Stimulated activated CD4-positive, alpha-beta T cell treated with anti-CD3 and anti-CD28 coated beads, Interleukin-15, amount 100 ng/mL, for 48 hours (primary cell): ENCODE measurements at regions not wholly inside any gene's neighbourhood (a gene's known extent, or its start where the extent isn't known, plus 50 kb on each side); places are given as distances from the start of the nearest gene placed in this dataset.

Experiments
- DNase-seq, 2 donors: peaks; one replicate each; pipeline ENCODE4 v3.0.0-alpha.2; 2020; ENCODE audit warnings: low read depth in 2 of 2

DNA sequence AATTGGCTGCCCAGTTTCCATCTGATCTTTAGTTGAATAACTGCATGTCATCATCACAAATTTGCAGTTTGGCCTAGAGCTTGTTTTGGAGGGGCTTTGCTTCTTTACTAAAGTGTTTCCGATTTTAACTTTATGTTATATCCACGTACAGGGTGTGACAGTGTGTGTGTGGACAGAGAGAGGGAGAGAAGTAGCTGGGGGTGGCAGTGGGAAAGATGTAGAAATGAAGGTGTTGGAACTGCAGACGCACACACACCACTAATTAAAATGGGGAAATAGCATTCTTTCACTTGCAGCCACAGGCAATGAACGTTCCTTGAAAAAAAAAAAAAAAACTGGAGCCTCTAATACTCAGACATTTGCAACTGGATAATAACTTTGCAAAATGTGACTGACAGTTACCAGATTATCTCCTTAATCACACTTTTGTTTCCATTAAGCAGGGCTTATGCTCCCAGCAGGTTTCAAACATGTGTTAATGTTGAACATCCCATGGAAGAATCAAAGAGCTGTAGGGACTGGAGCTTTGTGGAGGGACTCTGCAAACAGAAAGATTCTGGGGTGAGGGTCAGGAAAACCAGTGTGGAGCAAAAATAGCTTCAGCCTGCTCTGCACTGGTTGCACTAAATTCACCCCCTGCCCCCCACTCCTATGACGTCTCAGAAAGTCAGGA lies 238.1 kb upstream of the TENM4 start:
- DNase-seq: no peak

DNA sequence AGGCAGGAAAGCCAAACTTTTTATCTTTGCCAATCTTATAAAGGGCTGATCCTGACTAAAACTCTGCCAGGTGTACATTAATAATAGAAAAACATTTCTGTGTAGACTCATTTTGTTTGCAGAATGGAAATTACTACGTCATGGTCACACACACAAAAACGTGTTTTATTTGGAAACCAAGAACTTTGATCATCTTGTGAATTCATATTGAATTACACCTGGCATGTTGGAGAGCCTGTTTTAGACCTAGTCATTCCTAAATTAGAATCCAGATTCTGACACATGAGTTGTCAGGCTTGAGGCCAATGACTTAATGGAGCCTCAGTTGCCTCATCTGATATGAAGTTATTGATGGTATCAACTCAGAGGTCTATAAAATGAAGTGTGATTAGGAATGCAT lies 235.6 kb upstream of the TENM4 start:
- DNase-seq: no peak

DNA sequence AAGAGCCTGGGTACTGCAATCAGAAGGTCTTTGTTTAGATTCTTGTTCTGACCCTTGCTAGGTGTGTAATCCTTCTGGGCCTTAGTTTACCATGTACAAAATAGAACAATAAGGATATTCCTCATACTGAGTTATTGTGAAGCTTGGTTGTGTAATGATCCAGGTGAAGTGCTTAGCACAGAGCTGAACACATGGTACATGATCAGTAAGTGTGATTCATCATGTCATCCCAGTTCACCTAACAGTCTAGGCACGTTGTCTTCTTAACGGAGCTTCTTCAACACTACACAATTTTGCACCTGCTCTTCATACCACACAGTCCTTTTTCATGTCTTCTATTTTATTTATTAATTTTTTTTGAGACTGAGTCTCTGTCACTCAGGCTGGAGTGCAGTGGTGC lies 234.3 kb upstream of the TENM4 start:
- no peak for DNase-seq

- no peak for DNase-seq
These were observed 232.0 kb upstream of the TENM4 start for GRCh38 chr11:79672786-79673185.

DNA sequence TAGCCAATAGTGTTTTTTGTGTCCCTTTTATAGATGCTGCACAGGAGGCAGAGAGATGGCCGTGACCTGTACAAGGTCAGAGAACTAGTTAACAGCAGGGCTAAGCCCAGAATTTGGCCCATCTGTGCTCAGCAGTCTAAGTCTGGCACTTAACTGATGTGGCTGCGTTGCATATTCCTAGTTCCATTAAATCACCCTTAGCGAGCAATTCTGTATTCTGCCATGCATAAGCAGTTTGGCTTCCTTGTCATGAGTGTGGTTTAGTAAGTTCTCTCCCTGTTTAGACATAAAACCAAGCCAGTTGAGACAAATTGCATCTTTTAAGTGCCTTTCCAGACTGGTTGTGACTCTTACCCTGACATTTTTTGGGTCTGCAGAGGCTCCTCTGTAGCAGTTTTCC lies 230.6 kb upstream of the TENM4 start:
- no peak for DNase-seq

DNA sequence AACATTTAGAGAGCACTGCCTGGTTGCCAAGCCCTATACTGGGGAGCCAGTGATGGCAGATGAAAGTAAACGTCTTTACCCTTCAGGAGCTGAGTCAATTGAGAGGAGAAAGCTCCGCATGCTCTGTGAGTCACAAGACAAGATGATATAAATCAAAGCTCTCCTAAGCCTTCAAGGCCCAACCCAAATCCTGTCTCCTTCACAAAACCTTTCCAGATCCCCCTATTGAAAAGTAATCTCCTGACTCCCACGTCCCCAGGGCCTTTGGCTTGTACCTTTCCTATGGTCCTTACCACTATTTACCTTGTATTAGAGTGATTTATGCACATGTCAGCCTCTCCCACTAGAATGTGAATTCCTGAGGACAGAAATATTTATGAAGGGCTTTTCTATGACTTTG lies 230.1 kb upstream of the TENM4 start:
- DNase-seq: no peak

GRCh38 chr11:79668575-79668974 lies 227.7 kb upstream of the TENM4 start:
- no peak for DNase-seq

GRCh38 chr11:79667380-79667779 lies 226.6 kb upstream of the TENM4 start:
- no peak for DNase-seq

DNA sequence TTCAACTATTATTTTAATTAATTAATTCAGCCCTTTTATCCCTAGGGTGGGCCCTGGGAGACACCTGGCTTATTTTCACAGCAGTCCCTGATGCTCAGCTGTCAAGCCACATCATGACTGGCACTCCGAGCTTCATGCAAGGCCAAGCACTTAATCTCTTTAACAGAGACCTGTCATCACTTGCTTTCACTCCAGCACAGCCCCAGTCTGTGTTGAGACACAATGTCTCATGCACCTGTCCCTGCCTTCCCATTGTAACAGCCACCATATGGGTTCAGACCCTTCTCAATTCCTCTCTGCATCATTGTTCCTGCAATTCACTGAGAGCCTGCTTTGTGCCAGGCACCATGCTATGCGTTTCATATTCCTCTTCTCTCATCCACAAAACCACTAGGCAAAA lies 222.2 kb upstream of the TENM4 start:
- no peak for DNase-seq

DNA sequence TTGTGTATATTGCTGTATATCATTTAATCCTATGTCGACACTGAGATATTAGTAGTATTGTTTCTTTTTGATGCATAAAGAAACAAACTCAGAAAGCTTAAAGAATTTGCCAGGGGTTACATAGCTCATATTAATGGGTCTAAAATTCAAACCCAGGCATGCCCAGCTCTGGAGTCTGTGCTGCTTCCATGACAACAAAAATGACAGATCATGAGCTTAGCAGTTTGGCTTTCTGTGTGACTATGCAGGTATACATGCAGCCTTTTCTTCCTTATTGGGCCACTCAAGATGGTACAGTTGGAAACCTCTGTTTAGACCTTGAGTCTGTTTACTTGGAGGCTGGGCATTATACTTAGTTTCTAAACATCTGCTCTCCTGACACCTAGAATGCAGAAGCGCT lies 220.5 kb upstream of the TENM4 start:
- no peak for DNase-seq

DNA sequence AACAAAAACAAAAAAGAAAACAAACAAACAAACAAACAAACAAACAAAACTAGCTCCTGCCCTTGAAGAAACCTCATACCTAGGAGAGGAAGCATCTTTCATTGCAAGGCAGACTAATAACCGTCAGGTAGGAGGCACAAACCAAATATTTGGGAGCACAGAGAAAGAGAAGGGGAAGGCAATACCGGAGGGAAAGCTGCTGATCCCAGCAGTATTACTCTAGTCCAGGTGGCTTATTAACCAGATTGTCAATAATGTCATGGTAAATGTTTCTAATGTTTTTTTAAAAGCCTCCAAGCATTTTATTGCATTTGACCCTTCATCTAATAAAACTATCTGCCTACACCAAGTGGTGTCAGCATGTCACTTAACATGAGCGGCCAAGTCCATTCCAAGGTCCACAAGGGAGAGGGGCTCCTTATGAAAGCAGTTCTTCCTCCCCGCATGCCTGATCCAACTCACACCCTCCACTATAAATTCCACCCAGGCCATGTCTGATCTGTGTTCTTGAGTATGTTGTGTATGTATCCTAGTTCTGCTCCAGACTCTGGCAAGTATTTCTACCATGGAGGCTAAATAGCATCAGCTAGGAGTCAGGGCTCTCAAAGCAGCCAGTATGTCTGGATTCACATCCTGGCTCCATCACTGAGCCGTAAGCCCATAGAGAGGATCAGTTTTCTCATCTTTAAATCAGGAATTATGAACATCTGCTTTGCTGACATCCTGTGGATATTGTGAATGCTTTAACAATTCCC lies 208.1 kb upstream of the TENM4 start:
- no peak for DNase-seq

- no peak for DNase-seq
These were observed 196.4 kb upstream of the TENM4 start for GRCh38 chr11:79637219-79637618.

GRCh38 chr11:79634905-79635304 lies 194.1 kb upstream of the TENM4 start:
- no peak for DNase-seq

DNA sequence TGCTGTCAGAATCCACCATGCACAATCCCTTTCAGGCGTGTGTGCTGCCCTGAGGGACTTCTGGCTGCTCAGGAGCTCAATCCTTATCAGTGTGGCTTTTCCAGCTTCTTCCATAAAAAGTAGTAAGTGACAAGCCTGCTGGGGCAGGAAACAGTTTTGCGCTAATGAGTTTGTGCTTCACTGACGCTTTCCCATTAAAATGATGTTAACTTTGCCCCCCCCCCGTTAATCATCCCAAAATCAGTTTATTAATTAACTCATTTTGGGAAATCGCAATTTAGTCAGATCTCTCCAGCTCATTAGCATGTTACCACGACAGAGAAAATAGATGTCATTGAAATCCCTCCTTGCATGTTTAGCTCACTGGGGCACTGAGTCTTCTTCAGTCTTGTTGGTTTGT lies 186.5 kb upstream of the TENM4 start:
- DNase-seq: no peak

GRCh38 chr11:79626135-79627075 lies 185.6 kb upstream of the TENM4 start:
- no peak for DNase-seq

DNA sequence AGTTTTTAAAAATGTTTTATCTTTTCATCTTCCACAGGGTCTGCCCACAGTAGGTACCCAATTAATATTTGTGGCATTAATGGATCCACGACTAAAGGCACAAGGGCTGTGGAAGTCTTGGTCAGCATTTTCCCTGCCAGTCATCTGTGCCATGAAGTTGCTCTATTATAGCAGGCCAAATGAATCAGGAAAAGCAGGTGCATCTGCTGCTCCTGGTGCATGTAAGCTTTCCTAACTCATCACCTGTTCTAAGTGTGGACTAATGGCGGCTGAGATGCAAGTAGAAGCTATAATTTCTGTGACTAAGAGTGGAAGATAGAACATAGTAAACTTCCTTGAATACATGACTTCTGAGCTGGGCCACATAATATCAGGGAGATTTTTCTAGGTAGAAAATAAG lies 182.5 kb upstream of the TENM4 start:
- no peak for DNase-seq

GRCh38 chr11:79617561-79617960 lies 176.7 kb upstream of the TENM4 start:
- no peak for DNase-seq

- no peak for DNase-seq
These were observed 175.6 kb upstream of the TENM4 start for GRCh38 chr11:79616392-79616851.

DNA sequence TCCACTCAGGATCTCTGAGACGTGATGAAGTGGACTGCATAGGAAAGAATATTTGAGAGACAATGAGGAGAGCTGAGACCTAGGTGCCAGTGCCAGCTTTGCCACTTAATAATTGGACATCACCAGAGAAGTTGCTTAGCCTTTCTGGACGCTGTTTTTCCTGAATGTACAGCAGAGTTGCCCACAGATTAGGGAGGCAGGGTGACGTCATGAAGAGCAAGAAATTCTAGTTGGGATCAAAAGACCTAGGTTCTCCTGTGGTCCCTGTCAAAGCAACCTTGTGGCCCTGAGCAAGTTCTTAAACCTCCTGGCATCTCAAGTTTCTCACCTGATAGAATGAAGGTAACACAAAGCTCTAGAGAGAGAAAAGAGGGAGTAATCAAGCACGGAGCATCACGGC lies 174.6 kb upstream of the TENM4 start:
- no peak for DNase-seq

DNA sequence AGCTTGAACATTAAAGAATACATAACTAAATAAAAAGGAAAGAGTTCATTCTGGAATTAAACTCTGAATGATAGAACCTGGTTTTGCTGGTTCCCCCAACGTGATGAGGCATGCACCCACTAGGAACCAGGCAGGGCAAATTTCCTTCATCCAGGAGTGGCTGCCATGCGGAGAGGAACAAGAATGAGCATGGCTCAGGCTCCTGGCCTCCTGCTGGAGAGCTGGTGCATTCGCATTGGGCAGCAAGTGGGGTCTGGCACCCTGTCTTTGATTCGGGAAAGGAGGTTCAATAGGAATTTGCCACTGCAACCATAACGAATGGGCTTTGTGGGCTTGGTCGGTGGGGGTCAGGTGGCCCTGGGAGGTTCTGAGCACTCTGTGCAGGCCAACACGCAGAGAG lies 169.8 kb upstream of the TENM4 start:
- DNase-seq: no peak

DNA sequence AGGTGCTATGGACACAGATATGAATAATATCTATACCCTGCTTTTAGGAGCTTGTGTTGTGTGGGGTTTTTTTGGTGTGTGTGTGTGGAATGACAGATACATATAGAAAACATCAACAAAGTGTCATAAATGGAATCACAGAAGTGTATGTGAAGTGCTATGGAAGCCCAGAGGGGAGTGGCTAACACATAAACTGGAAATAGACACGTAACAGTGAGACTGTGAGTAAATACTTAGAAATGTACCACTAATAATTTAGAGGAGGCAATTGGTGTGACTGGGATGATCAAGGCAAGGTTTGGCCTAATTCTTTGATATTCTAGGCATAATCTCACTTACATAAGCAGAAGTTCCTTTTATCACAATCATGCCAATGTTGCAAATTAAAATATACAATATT lies 169.3 kb upstream of the TENM4 start:
- no peak for DNase-seq

DNA sequence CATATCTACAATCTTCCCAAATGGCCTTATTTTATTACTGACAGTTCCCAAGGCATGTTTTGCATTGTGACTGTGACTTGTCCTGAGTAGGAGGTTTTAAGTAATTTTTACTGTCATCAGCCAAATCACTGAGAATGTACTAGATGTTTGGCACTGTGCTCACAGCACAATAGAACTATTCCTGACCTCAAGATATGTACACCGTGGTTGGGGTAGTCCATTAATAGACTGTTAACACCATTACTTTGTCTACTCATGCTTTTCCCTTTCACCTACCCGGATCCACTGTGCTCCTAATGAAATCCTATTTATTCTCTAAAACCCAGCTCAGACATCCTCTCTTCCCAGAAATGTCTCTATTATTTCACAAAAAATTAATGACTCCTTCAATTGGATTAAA lies 168.7 kb upstream of the TENM4 start:
- DNase-seq: no peak
